Liver (tissue), 3 donors: ENCODE measurements at regions not wholly inside any gene's neighbourhood (a gene's known extent, or its start where the extent isn't known, plus 50 kb on each side); places are given as distances from the start of the nearest gene placed in this dataset.

Experiments
- CTCF ChIP-seq: fragments of 150-350 bp; IDR thresholded peaks from 2 replicates; pipeline ENCODE4 v1.5.1; 2017; ENCODE audit warnings: improper control_type of control experiment, low read depth, low read length; ENCODE audit not compliant: missing input control
- EGR1 ChIP-seq, 2 donors: IDR thresholded peaks; 2 replicates each; pipeline ENCODE4 v1.6.1; 2016 to 2018; ENCODE audit warnings: antibody characterized with exemption in 2 of 2, low read depth in 2 of 2
- JUND ChIP-seq, 2 donors: IDR thresholded peaks; 2 replicates each; pipeline ENCODE4 v1.6.1; 2016; ENCODE audit warnings: antibody characterized with exemption in 2 of 2
- RXRA ChIP-seq, 2 donors: IDR thresholded peaks; 2 replicates each; pipeline ENCODE4 v1.6.1; 2017 to 2018; ENCODE audit warnings: antibody characterized with exemption in 2 of 2, mild to moderate bottlenecking in 1 of 2
- donor health status: healthy.
- donor health status: healthy.

GRCh38 chr20:11437090-11437489 lies 480.6 kb upstream of the BTBD3 start:
- TF ChIP-seq CTCF (no peak), JUND (IDR thresholded peaks at IDR 0.05) (no peak), EGR1 (IDR thresholded peaks at IDR 0.05; ENCODE audit: low read depth in 2 of 2) (no peak), RXRA (IDR thresholded peaks at IDR 0.05) (no peak)
